ENCODE measurements at regions not wholly inside any gene's neighbourhood (a gene's known extent, or its start where the extent isn't known, plus 50 kb on each side); places are given as distances from the start of the nearest gene placed in this dataset.

DNA sequence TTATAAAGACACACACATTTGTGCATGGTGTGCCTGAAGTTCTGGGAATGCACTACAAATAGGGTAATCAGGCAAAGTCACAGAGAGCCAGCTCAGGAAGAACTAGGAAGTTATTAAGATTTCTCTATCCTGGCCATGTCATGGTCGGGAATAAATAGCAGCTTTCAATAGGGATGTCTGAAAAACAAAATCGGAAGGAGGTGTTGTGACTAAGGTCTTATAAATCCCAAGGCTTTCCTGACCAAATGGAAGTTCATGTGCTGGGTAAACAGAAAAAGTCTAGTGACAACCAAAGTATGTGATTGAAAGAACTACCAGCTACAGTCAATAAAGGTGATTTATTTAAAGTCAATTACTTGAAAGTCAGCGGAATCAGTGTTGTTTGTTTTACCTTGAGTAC, 262.5 kb upstream of the HS3ST1 start:
- H3K9me3 Mint-ChIP-seq = peaks cover 3 to 10% (median 6%) of the 10 kb centered on the region in 7 donors
- Histone ChIP-seq H3K4me3 (replicated peaks in 1 of 3; ENCODE audit: low read depth in 2 of 3, low read length in 3 of 3) (no peak overlapping the region), H3K4me2 (replicated peaks; ENCODE audit: extremely low read depth, low read length, poor library complexity, severe bottlenecking) (no peak overlapping the region), H3K4me1 (ENCODE audit: control insufficient read depth in 1 of 2, insufficient read depth in 2 of 2, low read length in 2 of 2) (no peaks in the 10 kb centered on the region), H3K9ac (ENCODE audit: insufficient read depth, low read length, poor library complexity, severe bottlenecking) (no peak overlapping the region), H3K27me3 (ENCODE audit: control insufficient read depth in 2 of 2, insufficient read depth in 2 of 2, low read length in 2 of 2) (no peaks in the 10 kb centered on the region), H2AFZ (ENCODE audit: insufficient read depth, low read depth, low read length, poor library complexity, severe bottlenecking) (no peak overlapping the region), H3K27ac (ENCODE audit: low read depth in 1 of 2, low read length in 2 of 2) (no peak overlapping the region), H3K36me3 (replicated peaks in 1 of 2; ENCODE audit: control insufficient read depth in 1 of 2, insufficient read depth in 2 of 2, low read length in 2 of 2) (no peaks in the 10 kb centered on the region), H3K79me2 (ENCODE audit: insufficient read depth, low read length) (no peaks in the 10 kb centered on the region), H3K9me3 (replicated peaks in 1 of 2; ENCODE audit: control insufficient read depth in 1 of 2, insufficient read depth in 1 of 2, low read length in 2 of 2) (peaks cover 0 to 4% of the 10 kb centered on the region in 2 donors), H4K20me1 (ENCODE audit: insufficient read depth, low read length) (no peaks in the 10 kb centered on the region)
- no peak for DNase-seq
- H3K4me3 Mint-ChIP-seq = no peak overlapping the region
- H3K4me1 Mint-ChIP-seq = no peaks in the 10 kb centered on the region
- H3K27ac Mint-ChIP-seq = no peak overlapping the region
- intact Hi-C loops (cut with micrococcal nuclease) = no loop called here
- WGBS (ENCODE audit: insufficient coverage) = no CpG with 5 or more reads among the region's 3 CpGs
- H3K36me3 Mint-ChIP-seq = no peaks in the 10 kb centered on the region
- no peaks in the 10 kb centered on the region for H3K27me3 Mint-ChIP-seq (ENCODE audit: low read depth in 3 of 3)
- TF ChIP-seq, protein P1, sequence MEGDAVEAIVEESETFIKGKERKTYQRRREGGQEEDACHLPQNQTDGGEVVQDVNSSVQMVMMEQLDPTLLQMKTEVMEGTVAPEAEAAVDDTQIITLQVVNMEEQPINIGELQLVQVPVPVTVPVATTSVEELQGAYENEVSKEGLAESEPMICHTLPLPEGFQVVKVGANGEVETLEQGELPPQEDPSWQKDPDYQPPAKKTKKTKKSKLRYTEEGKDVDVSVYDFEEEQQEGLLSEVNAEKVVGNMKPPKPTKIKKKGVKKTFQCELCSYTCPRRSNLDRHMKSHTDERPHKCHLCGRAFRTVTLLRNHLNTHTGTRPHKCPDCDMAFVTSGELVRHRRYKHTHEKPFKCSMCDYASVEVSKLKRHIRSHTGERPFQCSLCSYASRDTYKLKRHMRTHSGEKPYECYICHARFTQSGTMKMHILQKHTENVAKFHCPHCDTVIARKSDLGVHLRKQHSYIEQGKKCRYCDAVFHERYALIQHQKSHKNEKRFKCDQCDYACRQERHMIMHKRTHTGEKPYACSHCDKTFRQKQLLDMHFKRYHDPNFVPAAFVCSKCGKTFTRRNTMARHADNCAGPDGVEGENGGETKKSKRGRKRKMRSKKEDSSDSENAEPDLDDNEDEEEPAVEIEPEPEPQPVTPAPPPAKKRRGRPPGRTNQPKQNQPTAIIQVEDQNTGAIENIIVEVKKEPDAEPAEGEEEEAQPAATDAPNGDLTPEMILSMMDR (IDR thresholded peaks at IDR 0.05) = no peak

DNA sequence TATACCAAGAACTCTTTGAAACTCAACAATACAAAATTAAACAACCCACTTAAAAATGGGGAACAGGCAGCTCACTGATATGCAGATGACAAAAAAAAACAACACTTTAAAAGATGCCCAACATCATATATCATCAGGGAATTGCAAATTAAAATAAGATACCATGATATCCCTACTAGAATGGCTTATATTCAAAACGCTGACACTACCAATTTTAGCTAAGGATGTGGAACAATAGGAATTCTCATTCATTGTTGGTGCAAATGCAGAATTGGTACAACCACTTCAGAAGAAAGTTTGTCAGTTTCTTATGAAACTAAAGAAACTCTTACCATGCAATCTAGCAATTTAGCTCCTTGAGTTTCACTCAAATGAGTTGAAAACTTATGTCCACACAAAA, 259.0 kb upstream of the HS3ST1 start:
- peaks cover 0 to 5% (median 3%) of the 10 kb centered on the region in 7 donors for H3K9me3 Mint-ChIP-seq
- no peaks in the 10 kb centered on the region for H3K36me3 ChIP-seq (replicated peaks in 1 of 2; ENCODE audit: control insufficient read depth in 1 of 2, insufficient read depth in 2 of 2, low read length in 2 of 2)
- H3K27ac Mint-ChIP-seq = no peak overlapping the region
- TF ChIP-seq, protein P1 (IDR thresholded peaks at IDR 0.05) = no peak
- no peaks in the 10 kb centered on the region for H3K9me3 ChIP-seq (replicated peaks in 1 of 2; ENCODE audit: control insufficient read depth in 1 of 2, insufficient read depth in 1 of 2, low read length in 2 of 2)
- H3K9ac ChIP-seq (ENCODE audit: insufficient read depth, low read length, poor library complexity, severe bottlenecking) = no peak overlapping the region
- no peaks in the 10 kb centered on the region for H3K79me2 ChIP-seq (ENCODE audit: insufficient read depth, low read length)
- WGBS (ENCODE audit: insufficient coverage) = no CpG with 5 or more reads among the region's 1 CpG
- no peak for DNase-seq
- no peak overlapping the region for H3K4me3 ChIP-seq (replicated peaks in 1 of 3; ENCODE audit: low read depth in 2 of 3, low read length in 3 of 3)
- intact Hi-C loops (cut with micrococcal nuclease) = no loop called here
- H3K4me1 ChIP-seq (ENCODE audit: control insufficient read depth in 1 of 2, insufficient read depth in 2 of 2, low read length in 2 of 2) = no peaks in the 10 kb centered on the region
- no peak overlapping the region for H2AFZ ChIP-seq (ENCODE audit: insufficient read depth, low read depth, low read length, poor library complexity, severe bottlenecking)
- no peaks in the 10 kb centered on the region for H4K20me1 ChIP-seq (ENCODE audit: insufficient read depth, low read length)
- no peaks in the 10 kb centered on the region for H3K4me1 Mint-ChIP-seq
- H3K4me3 Mint-ChIP-seq = no peak overlapping the region
- no peak overlapping the region for H3K4me2 ChIP-seq (replicated peaks; ENCODE audit: extremely low read depth, low read length, poor library complexity, severe bottlenecking)
- no peak overlapping the region for H3K27ac ChIP-seq (ENCODE audit: low read depth in 1 of 2, low read length in 2 of 2)
- H3K36me3 Mint-ChIP-seq = no peaks in the 10 kb centered on the region
- no peaks in the 10 kb centered on the region for H3K27me3 ChIP-seq (ENCODE audit: control insufficient read depth in 2 of 2, insufficient read depth in 2 of 2, low read length in 2 of 2)
- H3K27me3 Mint-ChIP-seq (ENCODE audit: low read depth in 3 of 3) = no peaks in the 10 kb centered on the region
